ENCODE measurements at regions not wholly inside any gene's neighbourhood (a gene's known extent, or its start where the extent isn't known, plus 50 kb on each side); places are given as distances from the start of the nearest gene placed in this dataset.
"Not testable (repeated sequence)": the region's sequence is repeated elsewhere in the genome, so short reads cannot be mapped to it uniquely, and the experiment has no call there.

DNA sequence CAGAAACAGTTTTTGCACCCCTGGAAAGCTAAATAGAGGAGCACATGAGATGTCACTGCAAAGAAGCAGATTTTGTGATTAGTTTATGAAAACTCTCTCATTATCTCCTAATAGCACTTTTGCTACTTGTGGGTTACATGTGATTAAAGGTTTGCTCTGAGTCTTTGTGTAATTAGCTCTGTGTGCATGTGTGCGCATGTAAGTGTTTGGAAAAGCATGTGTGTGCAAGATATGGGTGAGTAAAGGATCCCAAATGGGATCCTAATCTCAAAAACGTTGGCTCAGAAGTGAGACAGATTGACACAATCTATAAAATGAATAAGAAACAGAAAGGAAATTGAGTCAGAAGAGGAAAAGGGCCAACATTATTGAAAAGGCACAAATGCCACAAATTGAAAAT lies 104.5 kb downstream of the SKIDA1 start:
- Histone ChIP-seq H3K4me1 (ENCODE audit: control insufficient read depth in 3 of 3, insufficient read depth in 2 of 3, low read depth in 1 of 3, low read length in 2 of 3) (no peaks in the 10 kb centered on the region), H3K27ac (ENCODE audit: low read depth in 1 of 3, low read length in 2 of 3) (no peak overlapping the region), H3K4me3 (ENCODE audit: low read depth in 1 of 3, low read length in 3 of 3) (no peak overlapping the region), H3K36me3 (ENCODE audit: control insufficient read depth in 3 of 3, insufficient read depth in 2 of 3, low read depth in 1 of 3, low read length in 3 of 3) (no peaks in the 10 kb centered on the region), H3K9me3 (ENCODE audit: control insufficient read depth in 2 of 2, insufficient read depth in 1 of 2, low read depth in 1 of 2, low read length in 1 of 2) (no peaks in the 10 kb centered on the region), H3K27me3 (ENCODE audit: control insufficient read depth in 3 of 3, insufficient read depth in 3 of 3, low read length in 3 of 3) (no peaks in the 10 kb centered on the region)
- 42 to 57% (median 48%) methylated on average over 2 of the region's 2 CpGs for WGBS, 3 donors
- DNase-seq = no peak
- no peak for FAIRE-seq

DNA sequence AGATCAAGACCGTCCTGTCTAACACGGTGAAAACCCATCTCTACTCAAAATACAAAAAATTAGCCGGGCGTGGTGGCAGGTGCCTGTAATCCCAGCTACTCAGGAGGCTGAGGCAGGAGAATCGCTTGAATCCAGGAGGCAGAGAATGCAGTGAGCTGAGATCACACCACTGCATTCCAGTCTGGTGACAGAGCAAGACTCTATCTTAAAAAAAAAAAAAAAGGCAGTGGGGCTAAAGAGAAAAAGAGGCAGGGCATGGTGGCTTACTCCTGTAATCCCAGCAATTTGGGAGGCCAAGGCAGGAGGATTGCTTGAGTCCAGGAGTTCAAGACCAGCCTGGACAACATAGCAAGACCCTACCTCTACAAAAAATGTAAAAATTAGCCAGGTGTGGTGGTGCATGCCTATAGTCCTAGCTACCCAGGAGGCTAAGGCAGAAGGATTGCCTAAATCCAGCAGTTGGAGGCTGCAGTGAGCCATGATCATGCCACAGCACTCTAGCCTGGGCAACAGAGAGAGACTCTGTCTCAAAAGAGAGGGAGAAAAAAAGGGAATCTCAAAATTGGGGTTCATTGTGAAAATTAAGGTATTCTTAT lies 106.4 kb downstream of the SKIDA1 start:
- not testable (repeated sequence) for H3K27me3 ChIP-seq (ENCODE audit: control insufficient read depth in 3 of 3, insufficient read depth in 3 of 3, low read length in 3 of 3); FAIRE-seq; H3K9me3 ChIP-seq (ENCODE audit: control insufficient read depth in 2 of 2, insufficient read depth in 1 of 2, low read depth in 1 of 2, low read length in 1 of 2); DNase-seq; H3K36me3 ChIP-seq (ENCODE audit: control insufficient read depth in 3 of 3, insufficient read depth in 2 of 3, low read depth in 1 of 3, low read length in 3 of 3); H3K4me3 ChIP-seq (ENCODE audit: low read depth in 1 of 3, low read length in 3 of 3); H3K4me1 ChIP-seq (ENCODE audit: control insufficient read depth in 3 of 3, insufficient read depth in 2 of 3, low read depth in 1 of 3, low read length in 2 of 3); H3K27ac ChIP-seq (ENCODE audit: low read depth in 1 of 3, low read length in 2 of 3)
- WGBS, 3 donors = 83 to 92% (median 92%) methylated on average over 5 of the region's 5 CpGs

DNA sequence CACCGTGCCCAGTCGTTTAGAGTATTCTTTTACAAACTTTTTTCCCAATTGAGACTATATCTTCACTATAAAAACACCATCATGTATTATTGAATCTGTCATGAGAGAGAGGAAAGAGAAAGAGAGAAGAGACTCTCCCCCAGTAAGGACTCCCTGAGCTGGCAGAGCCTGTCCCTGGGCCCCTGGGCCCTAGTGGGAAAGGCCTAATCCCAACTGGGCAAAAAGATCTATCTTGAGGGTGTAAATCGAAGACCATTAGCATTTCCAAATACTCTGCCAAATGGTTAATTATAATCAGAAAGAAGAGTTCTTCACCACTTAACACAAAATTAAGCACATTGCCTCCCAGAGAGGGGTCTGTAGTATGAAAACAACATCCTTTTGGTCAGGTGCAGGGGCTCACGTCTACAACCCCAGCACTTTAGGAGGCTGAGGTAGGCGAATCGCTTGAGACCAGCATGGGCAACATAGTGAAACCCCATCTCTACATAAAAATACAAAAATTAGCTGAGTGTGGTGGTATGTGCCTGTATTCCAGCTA lies 108.2 kb downstream of the SKIDA1 start:
- no peak overlapping the region for H3K27ac ChIP-seq (ENCODE audit: low read depth in 1 of 3, low read length in 2 of 3)
- 83 to 90% (median 87%) methylated on average over 6 of the region's 6 CpGs for WGBS, 3 donors
- no peak overlapping the region for H3K4me3 ChIP-seq (ENCODE audit: low read depth in 1 of 3, low read length in 3 of 3)
- no peaks in the 10 kb centered on the region for H3K4me1 ChIP-seq (ENCODE audit: control insufficient read depth in 3 of 3, insufficient read depth in 2 of 3, low read depth in 1 of 3, low read length in 2 of 3)
- FAIRE-seq (no peak), DNase-seq (no peak)
- H3K27me3 ChIP-seq (ENCODE audit: control insufficient read depth in 3 of 3, insufficient read depth in 3 of 3, low read length in 3 of 3) = no peaks in the 10 kb centered on the region
- H3K9me3 ChIP-seq (ENCODE audit: control insufficient read depth in 2 of 2, insufficient read depth in 1 of 2, low read depth in 1 of 2, low read length in 1 of 2) = no peaks in the 10 kb centered on the region
- H3K36me3 ChIP-seq (ENCODE audit: control insufficient read depth in 3 of 3, insufficient read depth in 2 of 3, low read depth in 1 of 3, low read length in 3 of 3) = no peaks in the 10 kb centered on the region

DNA sequence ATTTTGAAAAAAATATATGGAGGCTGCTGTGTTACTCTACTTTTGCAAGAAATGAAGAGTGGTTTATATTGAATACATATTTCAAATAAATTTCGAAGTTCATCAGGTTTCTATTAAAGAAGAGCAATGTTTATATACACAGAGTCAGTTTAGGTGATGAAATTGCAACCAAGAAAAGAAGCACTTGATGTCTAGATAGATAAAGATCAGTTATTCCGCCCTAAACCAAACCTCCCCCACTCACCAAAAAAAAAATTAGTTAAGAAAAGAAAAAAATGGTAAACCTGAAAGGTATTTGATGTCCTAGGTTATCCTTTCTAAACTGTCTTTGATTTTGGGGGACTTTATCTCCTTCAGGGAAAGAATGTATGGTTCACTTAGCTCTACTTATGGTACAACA lies 111.8 kb downstream of the SKIDA1 start:
- DNase-seq (no peak), FAIRE-seq (no peak)
- Histone ChIP-seq H3K27me3 (ENCODE audit: control insufficient read depth in 3 of 3, insufficient read depth in 3 of 3, low read length in 3 of 3) (no peaks in the 10 kb centered on the region), H3K36me3 (ENCODE audit: control insufficient read depth in 3 of 3, insufficient read depth in 2 of 3, low read depth in 1 of 3, low read length in 3 of 3) (no peaks in the 10 kb centered on the region), H3K4me1 (ENCODE audit: control insufficient read depth in 3 of 3, insufficient read depth in 2 of 3, low read depth in 1 of 3, low read length in 2 of 3) (no peaks in the 10 kb centered on the region), H3K27ac (ENCODE audit: low read depth in 1 of 3, low read length in 2 of 3) (no peak overlapping the region), H3K4me3 (ENCODE audit: low read depth in 1 of 3, low read length in 3 of 3) (no peak overlapping the region), H3K9me3 (ENCODE audit: control insufficient read depth in 2 of 2, insufficient read depth in 1 of 2, low read depth in 1 of 2, low read length in 1 of 2) (no peaks in the 10 kb centered on the region)
- 64 to 80% (median 78%) methylated on average over 2 of the region's 2 CpGs for WGBS, 3 donors

DNA sequence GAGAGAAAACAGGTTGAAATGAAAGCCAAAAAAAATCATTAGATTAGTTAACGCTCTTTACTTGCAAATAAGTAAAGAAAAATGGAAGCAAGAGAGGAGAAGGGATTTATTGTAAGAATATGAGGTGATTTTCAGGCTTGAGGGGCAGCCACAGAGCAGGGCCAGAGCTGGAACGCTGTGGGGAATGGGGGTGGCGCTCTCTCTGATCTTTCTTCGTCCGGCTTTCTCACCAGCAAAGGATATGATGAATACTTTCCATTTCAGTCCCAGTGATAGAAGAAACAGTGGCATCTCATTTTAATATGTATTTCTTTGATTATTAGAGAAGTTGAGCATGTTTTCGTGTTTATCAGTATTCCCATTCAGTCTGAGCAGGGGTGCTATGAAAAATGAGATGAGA lies 112.2 kb downstream of the SKIDA1 start:
- Histone ChIP-seq H3K36me3 (ENCODE audit: control insufficient read depth in 3 of 3, insufficient read depth in 2 of 3, low read depth in 1 of 3, low read length in 3 of 3) (no peaks in the 10 kb centered on the region), H3K4me1 (ENCODE audit: control insufficient read depth in 3 of 3, insufficient read depth in 2 of 3, low read depth in 1 of 3, low read length in 2 of 3) (no peaks in the 10 kb centered on the region), H3K27me3 (ENCODE audit: control insufficient read depth in 3 of 3, insufficient read depth in 3 of 3, low read length in 3 of 3) (no peaks in the 10 kb centered on the region), H3K9me3 (ENCODE audit: control insufficient read depth in 2 of 2, insufficient read depth in 1 of 2, low read depth in 1 of 2, low read length in 1 of 2) (no peaks in the 10 kb centered on the region), H3K4me3 (ENCODE audit: low read depth in 1 of 3, low read length in 3 of 3) (no peak overlapping the region), H3K27ac (ENCODE audit: low read depth in 1 of 3, low read length in 2 of 3) (no peak overlapping the region)
- FAIRE-seq (no peak), DNase-seq (no peak)
- 83 to 88% (median 86%) methylated on average over 6 of the region's 6 CpGs for WGBS, 3 donors

DNA sequence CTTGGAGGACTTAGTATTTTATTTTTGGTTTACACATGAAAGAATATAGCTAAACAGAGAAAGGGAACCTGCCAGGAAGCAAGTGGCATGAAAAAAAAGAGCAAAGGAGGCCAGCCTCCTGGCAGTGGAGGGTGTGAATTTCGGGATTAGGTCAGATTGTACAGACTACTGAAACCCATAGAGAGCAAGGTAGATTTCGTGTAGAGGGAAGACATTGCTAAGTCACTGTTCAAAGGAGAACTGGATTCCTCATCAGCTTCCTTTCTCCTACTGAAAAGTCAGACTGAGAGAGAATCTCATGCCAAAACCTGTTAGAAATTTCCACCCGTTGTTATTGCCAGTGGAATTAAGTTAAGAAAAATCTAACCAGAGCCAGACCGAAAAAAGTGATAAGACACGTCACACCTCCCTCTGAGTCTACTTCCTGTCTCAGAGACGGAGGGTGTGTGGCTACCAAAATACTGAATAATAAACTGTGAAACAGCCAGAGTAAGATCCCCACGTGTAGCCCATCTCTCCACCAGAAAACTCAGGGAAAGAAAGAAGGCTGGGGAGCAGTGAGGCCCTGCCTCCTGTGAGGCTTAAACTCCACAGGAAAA lies 118.8 kb downstream of the SKIDA1 start:
- no peaks in the 10 kb centered on the region for H3K36me3 ChIP-seq (ENCODE audit: control insufficient read depth in 3 of 3, insufficient read depth in 2 of 3, low read depth in 1 of 3, low read length in 3 of 3)
- FAIRE-seq = no peak
- no peak overlapping the region for H3K27ac ChIP-seq (ENCODE audit: low read depth in 1 of 3, low read length in 2 of 3)
- DNase-seq = no peak
- no peaks in the 10 kb centered on the region for H3K4me1 ChIP-seq (ENCODE audit: control insufficient read depth in 3 of 3, insufficient read depth in 2 of 3, low read depth in 1 of 3, low read length in 2 of 3)
- 50 to 61% (median 52%) methylated on average over 7 of the region's 7 CpGs for WGBS, 3 donors
- peaks cover 0 to 7% of the 10 kb centered on the region in 2 donors for H3K9me3 ChIP-seq (ENCODE audit: control insufficient read depth in 2 of 2, insufficient read depth in 1 of 2, low read depth in 1 of 2, low read length in 1 of 2)
- H3K27me3 ChIP-seq (ENCODE audit: control insufficient read depth in 3 of 3, insufficient read depth in 3 of 3, low read length in 3 of 3) = no peaks in the 10 kb centered on the region
- no peak overlapping the region for H3K4me3 ChIP-seq (ENCODE audit: low read depth in 1 of 3, low read length in 3 of 3)

DNA sequence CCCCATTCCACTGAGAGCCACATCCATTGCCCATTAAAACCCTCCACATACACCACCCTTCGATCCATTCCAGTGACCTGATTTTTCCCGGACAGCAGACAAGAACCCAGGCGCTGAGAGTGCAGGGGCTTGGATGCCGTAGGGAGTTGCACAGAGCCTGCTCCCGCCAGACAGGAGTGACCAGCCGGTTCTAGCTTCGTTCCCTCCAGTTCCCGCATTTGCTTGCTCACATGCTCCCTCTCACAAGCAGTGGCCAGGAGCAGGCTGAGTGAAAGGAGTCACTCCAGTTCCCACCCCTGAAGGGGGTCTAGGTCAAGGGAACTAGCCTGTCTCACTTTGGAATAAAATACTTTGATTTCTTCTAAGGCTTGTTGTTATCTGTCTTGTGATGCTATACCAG lies 119.5 kb downstream of the SKIDA1 start:
- Histone ChIP-seq H3K36me3 (ENCODE audit: control insufficient read depth in 3 of 3, insufficient read depth in 2 of 3, low read depth in 1 of 3, low read length in 3 of 3) (no peaks in the 10 kb centered on the region), H3K27me3 (ENCODE audit: control insufficient read depth in 3 of 3, insufficient read depth in 3 of 3, low read length in 3 of 3) (no peaks in the 10 kb centered on the region), H3K27ac (ENCODE audit: low read depth in 1 of 3, low read length in 2 of 3) (no peak overlapping the region), H3K9me3 (ENCODE audit: control insufficient read depth in 2 of 2, insufficient read depth in 1 of 2, low read depth in 1 of 2, low read length in 1 of 2) (peaks cover 0 to 7% of the 10 kb centered on the region in 2 donors), H3K4me1 (ENCODE audit: control insufficient read depth in 3 of 3, insufficient read depth in 2 of 3, low read depth in 1 of 3, low read length in 2 of 3) (no peaks in the 10 kb centered on the region), H3K4me3 (ENCODE audit: low read depth in 1 of 3, low read length in 3 of 3) (no peak overlapping the region)
- 79 to 97% (median 81%) methylated on average over 8 of the region's 8 CpGs for WGBS, 3 donors
- no peak for FAIRE-seq
- no peak for DNase-seq

DNA sequence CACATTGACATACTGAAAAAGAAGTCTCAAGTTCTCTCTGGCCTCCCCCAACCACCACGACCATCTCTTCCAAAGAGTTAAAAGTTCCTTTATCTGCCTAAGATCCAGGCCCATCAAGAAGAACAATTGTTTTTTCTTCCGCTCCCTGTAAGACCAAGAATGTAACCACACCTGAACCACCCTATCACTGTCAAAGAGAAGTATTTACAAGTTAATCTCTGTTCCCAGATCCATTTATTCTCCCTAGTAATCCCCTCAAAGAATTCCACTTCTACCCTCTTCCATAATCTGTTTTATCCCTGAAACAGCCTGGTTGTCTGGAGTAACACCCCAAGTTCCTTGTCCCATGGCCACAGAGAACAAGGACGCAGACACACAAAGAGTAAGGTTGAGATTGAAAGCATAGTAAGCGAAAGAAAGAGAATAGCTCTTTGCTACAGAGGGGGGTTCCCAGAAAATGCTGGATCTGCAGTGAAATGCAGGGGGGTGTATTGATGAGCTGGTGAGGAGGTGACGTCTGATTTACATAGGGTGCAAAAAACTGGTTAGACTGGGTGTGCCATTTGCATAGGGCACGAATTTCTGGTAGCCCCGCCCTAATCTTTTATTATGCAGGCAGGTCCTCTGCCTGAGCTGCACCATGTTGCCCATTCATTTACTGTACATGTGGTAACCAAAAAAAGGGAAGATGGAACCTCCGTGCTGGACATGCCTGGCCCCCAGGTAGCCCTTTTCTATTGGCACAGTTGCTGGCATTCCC lies 122.0 kb downstream of the SKIDA1 start:
- Histone ChIP-seq H3K9me3 (ENCODE audit: control insufficient read depth in 2 of 2, insufficient read depth in 1 of 2, low read depth in 1 of 2, low read length in 1 of 2) (peaks cover 0 to 7% of the 10 kb centered on the region in 2 donors), H3K27ac (ENCODE audit: low read depth in 1 of 3, low read length in 2 of 3) (no peak overlapping the region), H3K4me1 (ENCODE audit: control insufficient read depth in 3 of 3, insufficient read depth in 2 of 3, low read depth in 1 of 3, low read length in 2 of 3) (no peaks in the 10 kb centered on the region), H3K27me3 (ENCODE audit: control insufficient read depth in 3 of 3, insufficient read depth in 3 of 3, low read length in 3 of 3) (no peaks in the 10 kb centered on the region), H3K4me3 (ENCODE audit: low read depth in 1 of 3, low read length in 3 of 3) (no peak overlapping the region), H3K36me3 (ENCODE audit: control insufficient read depth in 3 of 3, insufficient read depth in 2 of 3, low read depth in 1 of 3, low read length in 3 of 3) (no peaks in the 10 kb centered on the region)
- 60 to 78% (median 65%) methylated on average over 8 of the region's 8 CpGs for WGBS, 3 donors
- DNase-seq (no peak), FAIRE-seq (no peak)

All from small intestine (tissue), 7 donors.